Glutamatergic neuron (in vitro differentiated cells): ENCODE measurements at regions not wholly inside any gene's neighbourhood (a gene's known extent, or its start where the extent isn't known, plus 50 kb on each side); places are given as distances from the start of the nearest gene placed in this dataset.
"Not testable (repeated sequence)": the region's sequence is repeated elsewhere in the genome, so short reads cannot be mapped to it uniquely, and the experiment has no call there.

Experiments
- DNase-seq: peaks from one replicate; pipeline ENCODE4 v3.0.0; 2022
- H3K27ac Mint-ChIP-seq: one replicate; pipeline ENCODE4 v1.8.0; 2020; ENCODE audit warnings: mild to moderate bottlenecking, mixed read lengths, inconsistent platforms; ENCODE audit not compliant: unreplicated experiment
- H3K27me3 Mint-ChIP-seq: one replicate; pipeline ENCODE4 v1.8.0; 2020; ENCODE audit warnings: mild to moderate bottlenecking, moderate library complexity, mixed read lengths, inconsistent platforms; ENCODE audit not compliant: unreplicated experiment
- H3K36me3 Mint-ChIP-seq: one replicate; pipeline ENCODE4 v1.8.0; 2020; ENCODE audit warnings: mild to moderate bottlenecking, mixed read lengths, inconsistent platforms; ENCODE audit not compliant: unreplicated experiment
- H3K4me1 Mint-ChIP-seq: one replicate; pipeline ENCODE4 v1.8.0; 2020; ENCODE audit warnings: mild to moderate bottlenecking, low read depth, mixed read lengths, inconsistent platforms; ENCODE audit not compliant: unreplicated experiment
- H3K4me3 Mint-ChIP-seq: one replicate; pipeline ENCODE4 v1.8.0; 2020; ENCODE audit warnings: mild to moderate bottlenecking, mixed read lengths, inconsistent platforms; ENCODE audit not compliant: unreplicated experiment
- H3K9me3 Mint-ChIP-seq: one replicate; pipeline ENCODE4 v1.8.0; 2020; ENCODE audit warnings: mild to moderate bottlenecking, moderate library complexity, mixed read lengths, inconsistent platforms; ENCODE audit not compliant: unreplicated experiment
- CTCF ChIP-seq: fragments of 200-600 bp; sonication (generic); IDR thresholded peaks from one replicate; pipeline ENCODE4 v1.5.0; 2021; ENCODE audit not compliant: partially characterized antibody, unreplicated experiment

- no peak for DNase-seq
- no peak for TF ChIP-seq CTCF
- Mint-ChIP-seq H3K36me3 (peaks cover 8% of the 10 kb centered on the region), H3K27me3 (no peaks in the 10 kb centered on the region), H3K27ac (no peak overlapping the region), H3K4me3 (no peak overlapping the region), H3K9me3 (no peaks in the 10 kb centered on the region), H3K4me1 (no peaks in the 10 kb centered on the region)
Measured at GRCh38 chr14:106665814-106666213, 1139.4 kb downstream of the TMEM121 start.

GRCh38 chr14:106666341-106666740 lies 1140.0 kb downstream of the TMEM121 start:
- no peak for DNase-seq
- Mint-ChIP-seq H3K9me3 (peaks cover 2% of the 10 kb centered on the region), H3K27me3 (no peaks in the 10 kb centered on the region), H3K4me1 (no peaks in the 10 kb centered on the region), H3K36me3 (peaks cover 8% of the 10 kb centered on the region), H3K27ac (no peak overlapping the region), H3K4me3 (no peak overlapping the region)
- no peak for TF ChIP-seq CTCF

- no peak for DNase-seq
- no peaks in the 10 kb centered on the region for H3K4me1 Mint-ChIP-seq
- no peaks in the 10 kb centered on the region for H3K36me3 Mint-ChIP-seq
- no peak overlapping the region for H3K4me3 Mint-ChIP-seq
- H3K27me3 Mint-ChIP-seq, result no peaks in the 10 kb centered on the region
- no peak for TF ChIP-seq CTCF
- peaks cover 6% of the 10 kb centered on the region for H3K9me3 Mint-ChIP-seq
- no peak overlapping the region for H3K27ac Mint-ChIP-seq
Measured at GRCh38 chr14:106670011-106670410, 1143.6 kb downstream of the TMEM121 start.

GRCh38 chr14:106674093-106674492 lies 1147.7 kb downstream of the TMEM121 start:
- DNase-seq, H3K4me1 Mint-ChIP-seq, H3K36me3 Mint-ChIP-seq, H3K4me3 Mint-ChIP-seq, H3K27me3 Mint-ChIP-seq, H3K27ac Mint-ChIP-seq: not testable (repeated sequence)
- peaks cover 13% of the 10 kb centered on the region for H3K9me3 Mint-ChIP-seq

- not testable (repeated sequence) for H3K36me3 Mint-ChIP-seq, H3K4me3 Mint-ChIP-seq, H3K27ac Mint-ChIP-seq, H3K4me1 Mint-ChIP-seq, H3K27me3 Mint-ChIP-seq, DNase-seq
- H3K9me3 Mint-ChIP-seq, result peaks cover 13% of the 10 kb centered on the region
Measured at GRCh38 chr14:106674509-106675125, 1148.2 kb downstream of the TMEM121 start.

- H3K27me3 Mint-ChIP-seq, H3K4me1 Mint-ChIP-seq, H3K4me3 Mint-ChIP-seq, H3K36me3 Mint-ChIP-seq, H3K27ac Mint-ChIP-seq, DNase-seq: not testable (repeated sequence)
- H3K9me3 Mint-ChIP-seq, result peaks cover 13% of the 10 kb centered on the region
Measured at GRCh38 chr14:106675716-106676115, 1149.3 kb downstream of the TMEM121 start.
